ENCODE measurements at regions not wholly inside any gene's neighbourhood (a gene's known extent, or its start where the extent isn't known, plus 50 kb on each side); places are given as distances from the start of the nearest gene placed in this dataset.

DNA sequence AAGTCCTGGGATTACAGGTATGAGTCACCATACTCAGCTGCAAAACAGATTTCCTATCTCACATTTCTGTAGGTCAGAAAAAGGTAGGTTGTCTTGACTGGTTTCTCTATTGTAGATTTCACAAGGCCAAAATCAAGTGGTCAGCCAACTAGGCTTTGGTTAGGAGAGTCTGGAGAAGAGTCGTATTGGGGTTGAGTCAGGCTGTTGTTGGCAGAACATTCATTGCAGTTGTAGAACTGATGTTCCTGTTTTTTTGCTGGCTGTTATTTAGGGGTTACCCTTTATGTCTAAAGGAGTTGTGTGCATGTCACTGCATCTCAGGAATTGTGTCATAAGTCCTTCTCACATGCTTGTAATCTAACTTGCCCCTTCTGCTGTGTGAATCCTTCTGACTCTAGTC lies 814.2 kb upstream of the GRAMD2B start:
- no peak for TF ChIP-seq POLR2A (IDR thresholded peaks at IDR 0.05)
- TF ChIP-seq, protein P1, sequence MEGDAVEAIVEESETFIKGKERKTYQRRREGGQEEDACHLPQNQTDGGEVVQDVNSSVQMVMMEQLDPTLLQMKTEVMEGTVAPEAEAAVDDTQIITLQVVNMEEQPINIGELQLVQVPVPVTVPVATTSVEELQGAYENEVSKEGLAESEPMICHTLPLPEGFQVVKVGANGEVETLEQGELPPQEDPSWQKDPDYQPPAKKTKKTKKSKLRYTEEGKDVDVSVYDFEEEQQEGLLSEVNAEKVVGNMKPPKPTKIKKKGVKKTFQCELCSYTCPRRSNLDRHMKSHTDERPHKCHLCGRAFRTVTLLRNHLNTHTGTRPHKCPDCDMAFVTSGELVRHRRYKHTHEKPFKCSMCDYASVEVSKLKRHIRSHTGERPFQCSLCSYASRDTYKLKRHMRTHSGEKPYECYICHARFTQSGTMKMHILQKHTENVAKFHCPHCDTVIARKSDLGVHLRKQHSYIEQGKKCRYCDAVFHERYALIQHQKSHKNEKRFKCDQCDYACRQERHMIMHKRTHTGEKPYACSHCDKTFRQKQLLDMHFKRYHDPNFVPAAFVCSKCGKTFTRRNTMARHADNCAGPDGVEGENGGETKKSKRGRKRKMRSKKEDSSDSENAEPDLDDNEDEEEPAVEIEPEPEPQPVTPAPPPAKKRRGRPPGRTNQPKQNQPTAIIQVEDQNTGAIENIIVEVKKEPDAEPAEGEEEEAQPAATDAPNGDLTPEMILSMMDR (IDR thresholded peaks at IDR 0.05): no peak
- 69 to 89% methylated on average over 1 of the region's 1 CpG for WGBS, 2 donors
- intact Hi-C loops (cut with DNase I; ENCODE audit: low total_unique reads): no loop called here
- no peak for DNase-seq (ENCODE audit: low spot score in 2 of 2)
- no peak overlapping the region for H3K4me3 ChIP-seq (ENCODE audit: low read depth, poor library complexity, severe bottlenecking)

DNA sequence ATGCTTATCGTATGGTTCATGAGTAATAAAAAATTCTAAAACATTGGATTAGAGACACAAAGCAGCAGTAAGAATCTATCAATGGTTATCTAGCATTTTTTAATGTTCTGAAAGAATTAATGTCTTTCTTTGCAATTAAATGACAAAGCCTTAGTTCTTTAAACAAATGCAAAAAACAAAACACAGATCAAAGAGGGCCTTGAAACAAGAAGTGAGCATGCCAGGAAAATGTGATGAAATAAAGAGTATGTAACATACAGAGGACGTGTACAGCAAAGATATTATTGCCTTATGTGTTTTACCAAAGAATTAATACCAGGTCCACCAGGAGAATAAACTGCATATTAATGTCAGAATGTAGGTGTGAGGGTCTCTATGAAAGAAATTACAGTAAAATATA lies 812.3 kb upstream of the GRAMD2B start:
- intact Hi-C loops (cut with DNase I; ENCODE audit: low total_unique reads): no loop called here
- TF ChIP-seq, protein P1 (IDR thresholded peaks at IDR 0.05): no peak
- no peak for TF ChIP-seq POLR2A (IDR thresholded peaks at IDR 0.05)
- WGBS, 2 donors: 61 to 78% methylated on average over 2 of the region's 2 CpGs
- no peak overlapping the region for H3K4me3 ChIP-seq (ENCODE audit: low read depth, poor library complexity, severe bottlenecking)
- no peak for DNase-seq (ENCODE audit: low spot score in 2 of 2)

DNA sequence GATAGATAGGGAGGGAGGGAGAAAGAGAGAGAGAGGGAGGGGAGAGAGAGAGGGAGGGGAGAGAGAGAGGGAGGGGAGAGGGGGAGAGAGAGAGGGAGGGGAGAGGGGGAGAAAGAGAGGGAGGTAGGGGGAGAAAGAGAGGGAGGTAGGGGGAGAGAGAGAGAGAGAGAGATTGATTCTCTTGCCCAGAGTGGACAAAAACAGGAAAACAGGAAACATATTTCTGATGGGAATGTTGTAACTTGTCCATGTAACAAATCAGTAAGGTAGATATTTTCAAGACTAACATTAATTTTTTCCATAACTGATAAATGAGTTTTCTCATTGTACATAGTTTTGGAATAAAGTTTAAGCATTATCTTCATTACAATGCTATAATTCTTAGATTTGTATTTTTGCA lies 811.7 kb upstream of the GRAMD2B start:
- TF ChIP-seq, protein P1 (IDR thresholded peaks at IDR 0.05): no peak
- TF ChIP-seq POLR2A (IDR thresholded peaks at IDR 0.05): no peak
- intact Hi-C loops (cut with DNase I; ENCODE audit: low total_unique reads): no loop called here
- no peak overlapping the region for H3K4me3 ChIP-seq (ENCODE audit: low read depth, poor library complexity, severe bottlenecking)
- no peak for DNase-seq (ENCODE audit: low spot score in 2 of 2)

DNA sequence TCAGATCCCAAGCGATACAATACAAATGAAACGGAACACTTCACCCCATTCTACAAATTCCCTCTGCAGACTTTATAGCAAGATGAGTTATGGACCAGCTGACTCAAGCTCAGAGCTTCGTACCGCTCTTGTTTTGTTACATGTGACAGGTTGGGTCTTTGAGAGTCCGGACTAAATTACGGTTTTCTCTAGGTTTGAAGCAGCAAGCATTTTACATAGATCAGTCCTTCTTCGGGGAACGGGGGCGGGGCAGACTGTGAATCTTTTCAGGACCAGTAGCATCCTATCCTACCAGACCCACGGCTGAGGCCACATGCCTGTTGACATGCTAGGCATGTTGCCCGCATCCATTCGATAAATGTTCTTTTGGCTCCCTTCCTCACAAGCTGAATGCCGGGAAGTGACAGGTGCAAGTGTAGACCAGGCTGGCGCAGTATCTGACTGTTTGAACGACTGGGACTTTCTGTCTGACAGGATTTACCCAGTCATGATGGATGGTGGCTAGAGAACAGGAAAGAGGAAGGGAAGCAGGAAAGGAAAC lies 811.0 kb upstream of the GRAMD2B start:
- 70 to 71% methylated on average over 15 of the region's 15 CpGs for WGBS, 2 donors
- intact Hi-C loops (cut with DNase I; ENCODE audit: low total_unique reads): no loop called here
- DNase-seq (ENCODE audit: low spot score in 2 of 2): no peak
- TF ChIP-seq POLR2A (IDR thresholded peaks at IDR 0.05): no peak
- TF ChIP-seq, protein P1 (IDR thresholded peaks at IDR 0.05): no peak
- no peak overlapping the region for H3K4me3 ChIP-seq (ENCODE audit: low read depth, poor library complexity, severe bottlenecking)

DNA sequence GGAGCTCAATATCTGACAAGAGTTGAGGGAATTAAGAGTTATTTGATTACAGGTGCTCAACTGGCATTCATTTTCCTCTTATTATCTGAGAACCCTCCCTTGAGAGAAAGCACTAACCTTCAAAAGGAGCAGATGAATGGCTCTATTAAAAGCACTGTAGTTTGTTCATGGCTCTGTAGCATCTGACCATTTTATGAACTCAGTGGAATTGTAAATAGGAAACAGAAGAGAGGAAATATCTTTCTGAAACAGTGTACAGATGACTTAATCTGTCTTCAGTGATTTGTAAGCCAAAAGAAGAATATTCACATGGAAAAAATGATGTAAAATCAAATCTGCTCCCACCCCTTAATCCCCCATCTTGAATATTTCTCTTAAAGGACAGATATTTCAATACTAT lies 810.4 kb upstream of the GRAMD2B start:
- intact Hi-C loops (cut with DNase I; ENCODE audit: low total_unique reads): no loop called here
- no peak for DNase-seq (ENCODE audit: low spot score in 2 of 2)
- TF ChIP-seq, protein P1 (IDR thresholded peaks at IDR 0.05): no peak
- no peak for TF ChIP-seq POLR2A (IDR thresholded peaks at IDR 0.05)
- no peak overlapping the region for H3K4me3 ChIP-seq (ENCODE audit: low read depth, poor library complexity, severe bottlenecking)

DNA sequence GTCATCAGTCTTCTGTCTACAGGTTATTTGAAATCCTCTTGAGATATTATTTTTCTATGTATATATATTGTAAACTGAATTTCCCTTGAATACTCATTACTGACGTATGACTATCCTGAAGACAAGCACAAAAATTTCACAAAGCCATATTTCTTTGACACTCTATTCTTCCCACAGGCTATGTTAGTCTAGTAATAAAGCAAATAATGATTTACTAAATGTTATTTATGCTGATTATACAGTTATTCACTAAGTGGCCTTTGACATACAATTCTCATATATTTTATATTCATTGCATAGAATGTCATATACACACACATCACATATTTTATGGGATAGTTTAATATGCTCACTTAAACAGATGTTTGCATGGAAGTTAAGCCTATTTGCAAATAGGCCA lies 793.0 kb upstream of the GRAMD2B start:
- WGBS, 2 donors: 92 to 98% methylated on average over 1 of the region's 1 CpG
- intact Hi-C loops (cut with DNase I; ENCODE audit: low total_unique reads): no loop called here
- DNase-seq (ENCODE audit: low spot score in 2 of 2): no peak
- TF ChIP-seq, protein P1 (IDR thresholded peaks at IDR 0.05): no peak
- TF ChIP-seq POLR2A (IDR thresholded peaks at IDR 0.05): no peak
- no peak overlapping the region for H3K4me3 ChIP-seq (ENCODE audit: low read depth, poor library complexity, severe bottlenecking)

Data from lower leg skin (tissue), 4 donors.